ENCODE measurements at regions not wholly inside any gene's neighbourhood (a gene's known extent, or its start where the extent isn't known, plus 50 kb on each side); places are given as distances from the start of the nearest gene placed in this dataset.

DNA sequence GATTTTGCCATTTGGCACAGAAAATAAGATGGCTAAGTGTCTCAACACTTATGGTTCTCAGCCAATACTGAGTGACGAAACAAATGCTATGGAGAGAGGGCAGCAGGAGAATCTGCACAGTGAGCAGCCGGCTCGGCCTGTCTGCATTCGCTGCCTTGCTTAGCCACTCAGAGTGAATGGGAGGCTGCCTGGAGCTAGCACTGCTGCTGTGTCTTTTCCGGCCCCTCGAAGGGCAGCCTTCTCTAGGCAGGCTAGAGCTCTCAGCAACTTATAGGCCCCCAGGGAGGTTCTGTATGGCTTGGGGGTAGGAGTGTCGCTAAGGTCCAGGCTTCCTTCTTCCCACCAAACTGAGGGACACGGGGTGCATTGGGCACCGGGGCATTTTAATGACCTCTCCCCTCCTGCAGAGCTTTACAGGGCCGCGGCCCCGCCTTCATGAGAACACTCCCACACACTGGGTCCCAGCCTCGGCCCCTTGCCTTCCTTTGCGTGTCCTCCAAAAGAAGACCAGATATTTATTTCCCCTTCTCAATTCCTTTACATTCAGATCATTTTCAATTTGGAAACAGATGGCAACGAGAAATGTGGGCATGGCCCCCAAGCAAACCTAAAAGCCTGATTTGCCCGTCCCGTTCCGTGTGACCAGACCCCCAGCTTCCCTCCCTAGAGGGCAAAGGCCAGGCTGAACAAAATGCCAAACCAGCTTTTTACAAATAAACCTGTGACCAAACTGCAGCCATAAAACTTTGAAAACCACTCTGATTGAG lies 670.9 kb downstream of the TOX3 start:
- H3K9me3 ChIP-seq (ENCODE audit: control insufficient read depth, low read length), result no peaks in the 10 kb centered on the region
- no peaks in the 10 kb centered on the region for H3K36me3 ChIP-seq (ENCODE audit: control insufficient read depth, insufficient read depth, low read length)
- no peaks in the 10 kb centered on the region for H3K4me1 ChIP-seq (ENCODE audit: control insufficient read depth, insufficient read depth, low read length)
- no peaks in the 10 kb centered on the region for H3K27me3 ChIP-seq (ENCODE audit: control insufficient read depth, insufficient read depth, low read length)
- H3K4me3 ChIP-seq (ENCODE audit: low read length), result no peak overlapping the region
- H3K9ac ChIP-seq (ENCODE audit: low read length), result no peak overlapping the region

DNA sequence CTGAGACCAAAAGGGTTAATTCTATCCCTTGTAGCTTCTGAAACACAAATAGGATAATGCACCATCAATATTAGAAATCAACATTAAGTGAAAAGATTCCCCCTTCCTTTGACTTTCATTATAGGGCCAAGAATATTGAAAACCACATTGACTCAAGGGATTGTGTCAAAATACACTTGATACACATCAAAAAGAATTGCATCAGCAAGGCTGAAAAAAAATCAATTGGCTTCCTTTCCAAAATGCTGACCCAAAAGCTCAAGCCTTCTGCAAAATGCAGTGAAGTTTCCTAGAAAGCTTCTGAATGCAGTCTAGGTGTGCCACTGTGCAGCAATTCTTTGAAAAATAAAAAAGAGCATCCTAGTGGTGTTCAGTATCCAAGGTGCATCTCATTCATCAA lies 674.4 kb downstream of the TOX3 start:
- Histone ChIP-seq H3K36me3 (ENCODE audit: control insufficient read depth, insufficient read depth, low read length) (no peaks in the 10 kb centered on the region), H3K9ac (ENCODE audit: low read length) (no peak overlapping the region), H3K27me3 (ENCODE audit: control insufficient read depth, insufficient read depth, low read length) (no peaks in the 10 kb centered on the region), H3K4me3 (ENCODE audit: low read length) (no peak overlapping the region), H3K4me1 (ENCODE audit: control insufficient read depth, insufficient read depth, low read length) (no peaks in the 10 kb centered on the region), H3K9me3 (ENCODE audit: control insufficient read depth, low read length) (no peaks in the 10 kb centered on the region)

DNA sequence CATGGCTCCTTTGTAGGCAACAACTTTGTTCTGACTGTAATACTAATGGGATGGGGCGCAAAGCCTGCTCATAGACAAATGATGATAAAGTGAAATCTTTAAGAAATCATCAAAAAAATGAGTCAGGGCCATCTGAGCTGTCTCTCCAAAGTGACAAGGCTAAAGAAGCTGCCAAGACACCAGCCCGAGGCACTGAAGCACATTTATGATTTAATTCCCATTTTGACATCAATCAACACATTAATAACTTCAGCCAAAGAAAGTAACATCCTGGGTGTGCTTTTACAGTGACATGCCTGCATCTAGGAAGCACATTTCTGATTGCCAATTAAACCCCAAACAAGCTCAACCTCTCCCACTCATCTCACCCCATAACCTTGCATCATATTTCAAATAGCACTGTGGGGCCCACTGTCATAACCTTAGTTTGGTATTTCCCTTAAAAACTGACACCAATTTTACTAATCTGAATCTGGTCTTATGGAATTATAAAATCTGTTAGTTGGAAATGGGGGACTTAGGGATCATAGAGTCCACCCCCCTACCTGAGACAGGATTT lies 676.6 kb downstream of the TOX3 start:
- Histone ChIP-seq H3K4me1 (ENCODE audit: control insufficient read depth, insufficient read depth, low read length) (no peaks in the 10 kb centered on the region), H3K9me3 (ENCODE audit: control insufficient read depth, low read length) (no peaks in the 10 kb centered on the region), H3K4me3 (ENCODE audit: low read length) (no peak overlapping the region), H3K27me3 (ENCODE audit: control insufficient read depth, insufficient read depth, low read length) (no peaks in the 10 kb centered on the region), H3K36me3 (ENCODE audit: control insufficient read depth, insufficient read depth, low read length) (no peaks in the 10 kb centered on the region), H3K9ac (ENCODE audit: low read length) (no peak overlapping the region)

DNA sequence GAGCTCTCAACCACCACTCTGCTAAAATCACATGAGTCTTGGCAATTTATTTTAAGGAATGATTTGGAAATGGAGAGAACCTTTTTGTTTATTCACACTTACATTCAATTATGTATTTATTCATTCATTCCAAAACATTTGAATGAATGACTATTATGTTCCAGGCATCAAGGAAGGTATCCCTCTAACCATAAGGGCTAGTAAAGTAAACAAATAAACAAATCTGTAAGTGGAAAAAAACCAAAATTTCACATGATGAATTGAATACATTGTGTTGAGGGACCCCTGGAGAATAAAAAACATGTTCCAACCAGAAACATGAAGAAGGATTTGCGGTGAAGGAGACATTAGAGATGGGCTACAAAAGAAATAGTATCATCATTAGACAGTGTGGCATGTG lies 677.8 kb downstream of the TOX3 start:
- H3K36me3 ChIP-seq (ENCODE audit: control insufficient read depth, insufficient read depth, low read length), result no peaks in the 10 kb centered on the region

GRCh38 chr16:51868631-51869030 lies 678.3 kb downstream of the TOX3 start:
- H3K4me3 ChIP-seq (ENCODE audit: low read length), result no peak overlapping the region
- H3K9me3 ChIP-seq (ENCODE audit: control insufficient read depth, low read length), result no peaks in the 10 kb centered on the region
- H3K27me3 ChIP-seq (ENCODE audit: control insufficient read depth, insufficient read depth, low read length), result no peaks in the 10 kb centered on the region
- H3K4me1 ChIP-seq (ENCODE audit: control insufficient read depth, insufficient read depth, low read length), result no peaks in the 10 kb centered on the region
- H3K9ac ChIP-seq (ENCODE audit: low read length), result no peak overlapping the region
- no peaks in the 10 kb centered on the region for H3K36me3 ChIP-seq (ENCODE audit: control insufficient read depth, insufficient read depth, low read length)

More for the DNA sequence above, 677.8 kb downstream of the TOX3 start:
- no peak overlapping the region for H3K9ac ChIP-seq (ENCODE audit: low read length)
- H3K4me1 ChIP-seq (ENCODE audit: control insufficient read depth, insufficient read depth, low read length), result no peaks in the 10 kb centered on the region
- H3K27me3 ChIP-seq (ENCODE audit: control insufficient read depth, insufficient read depth, low read length), result no peaks in the 10 kb centered on the region
- no peak overlapping the region for H3K4me3 ChIP-seq (ENCODE audit: low read length)
- no peaks in the 10 kb centered on the region for H3K9me3 ChIP-seq (ENCODE audit: control insufficient read depth, low read length)

DNA sequence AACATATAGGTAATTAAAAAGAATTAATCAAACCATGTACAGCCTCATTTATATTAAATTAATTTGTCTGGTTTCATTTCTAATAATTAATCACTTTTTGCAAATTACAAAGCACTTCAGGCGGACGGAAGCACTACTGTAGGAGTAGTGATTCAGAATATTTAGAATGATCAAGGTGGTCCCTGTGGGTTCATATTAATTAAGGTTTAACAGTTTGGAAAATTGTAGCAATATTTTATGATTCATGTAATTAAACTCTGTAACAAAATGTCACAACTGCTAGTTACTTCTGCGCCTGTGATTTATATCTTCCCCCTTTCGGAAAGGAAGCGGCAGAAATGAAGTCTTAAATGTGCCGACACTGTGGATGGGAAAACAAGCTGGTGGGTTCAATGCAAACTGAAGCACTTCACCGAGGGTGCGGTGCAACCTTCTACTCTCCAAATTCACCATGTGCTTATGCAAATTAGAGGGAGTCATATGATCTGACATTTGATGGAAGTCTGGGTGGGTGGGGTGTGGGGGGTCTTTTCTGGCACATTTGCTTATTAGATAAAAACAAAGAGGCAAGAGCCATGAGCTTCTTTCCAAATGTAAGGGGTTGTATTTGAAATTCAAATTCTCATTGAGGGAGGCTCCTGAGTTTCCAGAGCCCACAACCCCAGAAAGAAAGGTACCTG lies 679.4 kb downstream of the TOX3 start:
- H3K27me3 ChIP-seq (ENCODE audit: control insufficient read depth, insufficient read depth, low read length), result no peaks in the 10 kb centered on the region
- no peak overlapping the region for H3K4me3 ChIP-seq (ENCODE audit: low read length)
- H3K4me1 ChIP-seq (ENCODE audit: control insufficient read depth, insufficient read depth, low read length), result no peaks in the 10 kb centered on the region
- no peaks in the 10 kb centered on the region for H3K9me3 ChIP-seq (ENCODE audit: control insufficient read depth, low read length)
- H3K36me3 ChIP-seq (ENCODE audit: control insufficient read depth, insufficient read depth, low read length), result no peaks in the 10 kb centered on the region
- no peak overlapping the region for H3K9ac ChIP-seq (ENCODE audit: low read length)

- H3K4me3 ChIP-seq (ENCODE audit: low read length), result no peak overlapping the region
Measured at GRCh38 chr16:51864575-51864974, 682.4 kb downstream of the TOX3 start.

GRCh38 chr16:51854401-51854951 lies 692.5 kb downstream of the TOX3 start:
- Histone ChIP-seq H3K9ac (ENCODE audit: low read length) (no peak overlapping the region), H3K4me1 (ENCODE audit: control insufficient read depth, insufficient read depth, low read length) (no peaks in the 10 kb centered on the region), H3K36me3 (ENCODE audit: control insufficient read depth, insufficient read depth, low read length) (no peaks in the 10 kb centered on the region), H3K27me3 (ENCODE audit: control insufficient read depth, insufficient read depth, low read length) (no peaks in the 10 kb centered on the region), H3K9me3 (ENCODE audit: control insufficient read depth, low read length) (no peaks in the 10 kb centered on the region), H3K4me3 (ENCODE audit: low read length) (no peak overlapping the region)

More at GRCh38 chr16:51864575-51864974, 682.4 kb downstream of the TOX3 start:
- Histone ChIP-seq H3K9ac (ENCODE audit: low read length) (no peak overlapping the region), H3K9me3 (ENCODE audit: control insufficient read depth, low read length) (no peaks in the 10 kb centered on the region), H3K4me1 (ENCODE audit: control insufficient read depth, insufficient read depth, low read length) (no peaks in the 10 kb centered on the region), H3K27me3 (ENCODE audit: control insufficient read depth, insufficient read depth, low read length) (no peaks in the 10 kb centered on the region), H3K36me3 (ENCODE audit: control insufficient read depth, insufficient read depth, low read length) (no peaks in the 10 kb centered on the region)

- H3K9me3 ChIP-seq (ENCODE audit: control insufficient read depth, low read length), result no peaks in the 10 kb centered on the region
- H3K27me3 ChIP-seq (ENCODE audit: control insufficient read depth, insufficient read depth, low read length), result no peaks in the 10 kb centered on the region
- H3K36me3 ChIP-seq (ENCODE audit: control insufficient read depth, insufficient read depth, low read length), result no peaks in the 10 kb centered on the region
Measured at GRCh38 chr16:51853586-51853985, 693.4 kb downstream of the TOX3 start.

DNA sequence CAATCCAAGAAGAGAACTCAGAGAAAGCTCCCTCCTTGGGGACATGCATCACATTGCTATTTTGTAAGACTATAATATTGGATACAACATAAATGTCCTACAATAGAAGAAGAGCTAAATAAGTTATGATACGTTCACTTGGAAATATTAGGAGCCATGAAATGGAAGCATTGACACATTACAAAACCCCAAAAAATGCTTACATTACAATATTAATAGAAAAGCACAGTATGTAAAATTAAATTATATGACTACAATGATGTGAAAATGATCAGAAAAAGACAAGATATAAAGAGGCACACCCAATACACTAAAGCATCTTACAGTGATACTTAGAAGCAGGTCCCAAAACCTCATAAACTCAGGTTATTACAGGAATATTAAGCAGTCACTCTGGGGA lies 694.1 kb downstream of the TOX3 start:
- Histone ChIP-seq H3K9me3 (ENCODE audit: control insufficient read depth, low read length) (no peaks in the 10 kb centered on the region), H3K27me3 (ENCODE audit: control insufficient read depth, insufficient read depth, low read length) (no peaks in the 10 kb centered on the region), H3K9ac (ENCODE audit: low read length) (no peak overlapping the region), H3K4me3 (ENCODE audit: low read length) (no peak overlapping the region), H3K4me1 (ENCODE audit: control insufficient read depth, insufficient read depth, low read length) (no peaks in the 10 kb centered on the region), H3K36me3 (ENCODE audit: control insufficient read depth, insufficient read depth, low read length) (no peaks in the 10 kb centered on the region)

More at GRCh38 chr16:51853586-51853985, 693.4 kb downstream of the TOX3 start:
- Histone ChIP-seq H3K4me1 (ENCODE audit: control insufficient read depth, insufficient read depth, low read length) (no peaks in the 10 kb centered on the region), H3K4me3 (ENCODE audit: low read length) (no peak overlapping the region), H3K9ac (ENCODE audit: low read length) (no peak overlapping the region)

GRCh38 chr16:51851111-51851510 lies 695.8 kb downstream of the TOX3 start:
- Histone ChIP-seq H3K9me3 (ENCODE audit: control insufficient read depth, low read length) (no peaks in the 10 kb centered on the region), H3K9ac (ENCODE audit: low read length) (no peak overlapping the region), H3K4me1 (ENCODE audit: control insufficient read depth, insufficient read depth, low read length) (no peaks in the 10 kb centered on the region), H3K27me3 (ENCODE audit: control insufficient read depth, insufficient read depth, low read length) (no peaks in the 10 kb centered on the region), H3K4me3 (ENCODE audit: low read length) (no peak overlapping the region), H3K36me3 (ENCODE audit: control insufficient read depth, insufficient read depth, low read length) (no peaks in the 10 kb centered on the region)

GRCh38 chr16:51849715-51850114 lies 697.2 kb downstream of the TOX3 start:
- no peak overlapping the region for H3K4me3 ChIP-seq (ENCODE audit: low read length)
- no peaks in the 10 kb centered on the region for H3K36me3 ChIP-seq (ENCODE audit: control insufficient read depth, insufficient read depth, low read length)
- H3K4me1 ChIP-seq (ENCODE audit: control insufficient read depth, insufficient read depth, low read length), result no peaks in the 10 kb centered on the region
- H3K9me3 ChIP-seq (ENCODE audit: control insufficient read depth, low read length), result no peaks in the 10 kb centered on the region
- no peaks in the 10 kb centered on the region for H3K27me3 ChIP-seq (ENCODE audit: control insufficient read depth, insufficient read depth, low read length)
- no peak overlapping the region for H3K9ac ChIP-seq (ENCODE audit: low read length)

Measured in mucosa of stomach (tissue), 1 donor.